Sciatic nerve (tissue), 2 donors: ENCODE measurements at regions not wholly inside any gene's neighbourhood (a gene's known extent, or its start where the extent isn't known, plus 50 kb on each side); places are given as distances from the start of the nearest gene placed in this dataset.

Source experiments
- ATAC-seq: fragments of 200-7000 bp; cut with Tn5 transposase; one replicate; pipeline ENCODE4 v1.9.1; 2020; ENCODE audit warnings: mild to moderate bottlenecking, moderate library complexity
- DNase-seq: peaks from one replicate; pipeline ENCODE4 v3.0.0-alpha.2; 2020; ENCODE audit warnings: low spot score
- intact Hi-C: fragments of 100-400 bp; cut with DNase I; formaldehyde crosslinking; loops from one replicate; pipeline ENCODE4 v1.14.2; 2022
- donor health status: DM: no; HTN: no; CAD: no.
- donor health status: DM: no; HTN: no; CAD: no.

- ATAC-seq (no peak), DNase-seq (no peak)
- intact Hi-C loops = no loop called here
Observed at GRCh38 chr2:207458582-207458981, 71.2 kb upstream of the CREB1 start.

- DNase-seq (no peak), ATAC-seq (no peak)
- intact Hi-C loops = no loop called here
Observed at GRCh38 chr2:207459990-207460757, 69.6 kb upstream of the CREB1 start.

- DNase-seq (no peak), ATAC-seq (no peak)
- intact Hi-C loops = no loop called here
Observed at GRCh38 chr2:207463433-207463832, 66.3 kb upstream of the CREB1 start.

- intact Hi-C loops = no loop called here
- ATAC-seq (no peak), DNase-seq (no peak)
Observed at GRCh38 chr2:207464007-207464406, 65.8 kb upstream of the CREB1 start.

GRCh38 chr2:207465894-207466293, 63.9 kb upstream of the CREB1 start:
- intact Hi-C loops = no loop called here
- ATAC-seq (no peak), DNase-seq (no peak)

- no peak for DNase-seq
- intact Hi-C loops = no loop called here
- ATAC-seq = no peak
Observed at GRCh38 chr2:207467716-207468347, 61.9 kb upstream of the CREB1 start.

GRCh38 chr2:207468488-207468887, 61.3 kb upstream of the CREB1 start:
- DNase-seq = no peak
- no peak for ATAC-seq
- intact Hi-C loops = no loop called here

- ATAC-seq (no peak), DNase-seq (no peak)
- intact Hi-C loops = no loop called here
Observed at GRCh38 chr2:207469451-207469850, 60.3 kb upstream of the CREB1 start.

GRCh38 chr2:207469943-207470729, 59.6 kb upstream of the CREB1 start:
- intact Hi-C loops = no loop called here
- ATAC-seq (no peak), DNase-seq (no peak)

GRCh38 chr2:207471261-207471660, 58.5 kb upstream of the CREB1 start:
- DNase-seq (no peak), ATAC-seq (no peak)
- intact Hi-C loops = no loop called here

GRCh38 chr2:207472343-207473048, 57.3 kb upstream of the CREB1 start:
- DNase-seq = no peak
- intact Hi-C loops = no loop called here
- peak; percentile 31 for ATAC-seq

- intact Hi-C loops = no loop called here
- DNase-seq = peak; percentile 66
- ATAC-seq = peak; percentile 92
Observed at GRCh38 chr2:207473049-207473930, 56.5 kb upstream of the CREB1 start.

- DNase-seq (no peak), ATAC-seq (no peak)
- intact Hi-C loops = no loop called here
Observed at GRCh38 chr2:207473931-207474235, 55.9 kb upstream of the CREB1 start.

- ATAC-seq (peak; percentile 69), DNase-seq (no peak)
- intact Hi-C loops = loop anchor here (5.0 kb wide), 1 partner anchor 493 kb away; no protein-coding TSS in a partner anchor
Observed at GRCh38 chr2:207474863-207475485, 54.8 kb upstream of the CREB1 start.

- intact Hi-C loops = loop anchor here (5.0 kb wide), 1 partner anchor 493 kb away; no protein-coding TSS in a partner anchor
- no peak for DNase-seq
- ATAC-seq = no peak
Observed at GRCh38 chr2:207475546-207475945, 54.2 kb upstream of the CREB1 start.

- ATAC-seq (no peak), DNase-seq (no peak)
Observed at GRCh38 chr2:207477896-207478295, 51.9 kb upstream of the CREB1 start.

GRCh38 chr2:207478572-207478971, 51.2 kb upstream of the CREB1 start:
- no peak for ATAC-seq
- no peak for DNase-seq
- intact Hi-C loops = loop anchor here (5.0 kb wide), 1 partner anchor 496 kb away; no protein-coding TSS in a partner anchor

More at GRCh38 chr2:207477896-207478295, 51.9 kb upstream of the CREB1 start:
- intact Hi-C loops = loop anchor here (5.0 kb wide), 1 partner anchor 496 kb away; no protein-coding TSS in a partner anchor
